PC-9 (cell line): ENCODE measurements at regions not wholly inside any gene's neighbourhood (a gene's known extent, or its start where the extent isn't known, plus 50 kb on each side); places are given as distances from the start of the nearest gene placed in this dataset.

Experiments
- EZH2 ChIP-seq: fragments of 200-600 bp; sonication (generic); IDR thresholded peaks from 2 replicates; pipeline ENCODE4 v1.8.0; 2017; ENCODE audit warnings: antibody characterized with exemption, low read depth
- TF ChIP-seq, protein P1 (sequence below): fragments of 200-600 bp; sonication (generic); conservative IDR thresholded peaks from 2 replicates; pipeline ENCODE4 v1.6.1; 2017; ENCODE audit warnings: mixed run types, antibody characterized with exemption, mild to moderate bottlenecking, moderate library complexity

DNA sequence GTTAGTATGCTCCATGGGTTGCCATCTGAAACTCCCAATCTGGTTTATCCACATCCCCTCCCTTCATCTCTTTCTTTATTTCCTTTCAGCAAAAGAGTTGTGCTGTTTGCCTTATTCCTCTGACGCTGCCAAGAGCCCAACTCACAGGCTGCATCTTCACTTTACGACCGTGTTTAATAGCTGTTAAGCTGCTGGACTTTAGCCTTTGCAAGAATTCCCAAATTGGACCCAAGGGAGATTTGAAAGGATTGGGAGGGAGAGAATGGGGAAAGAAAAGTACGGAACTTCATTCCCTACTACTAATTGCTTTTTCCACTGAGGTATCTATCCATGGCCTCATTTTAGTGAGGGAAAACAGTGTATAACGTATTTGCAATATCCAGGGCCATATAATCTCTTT is 263.4 kb upstream of the MEIS1 start:
- TF ChIP-seq, protein P1, sequence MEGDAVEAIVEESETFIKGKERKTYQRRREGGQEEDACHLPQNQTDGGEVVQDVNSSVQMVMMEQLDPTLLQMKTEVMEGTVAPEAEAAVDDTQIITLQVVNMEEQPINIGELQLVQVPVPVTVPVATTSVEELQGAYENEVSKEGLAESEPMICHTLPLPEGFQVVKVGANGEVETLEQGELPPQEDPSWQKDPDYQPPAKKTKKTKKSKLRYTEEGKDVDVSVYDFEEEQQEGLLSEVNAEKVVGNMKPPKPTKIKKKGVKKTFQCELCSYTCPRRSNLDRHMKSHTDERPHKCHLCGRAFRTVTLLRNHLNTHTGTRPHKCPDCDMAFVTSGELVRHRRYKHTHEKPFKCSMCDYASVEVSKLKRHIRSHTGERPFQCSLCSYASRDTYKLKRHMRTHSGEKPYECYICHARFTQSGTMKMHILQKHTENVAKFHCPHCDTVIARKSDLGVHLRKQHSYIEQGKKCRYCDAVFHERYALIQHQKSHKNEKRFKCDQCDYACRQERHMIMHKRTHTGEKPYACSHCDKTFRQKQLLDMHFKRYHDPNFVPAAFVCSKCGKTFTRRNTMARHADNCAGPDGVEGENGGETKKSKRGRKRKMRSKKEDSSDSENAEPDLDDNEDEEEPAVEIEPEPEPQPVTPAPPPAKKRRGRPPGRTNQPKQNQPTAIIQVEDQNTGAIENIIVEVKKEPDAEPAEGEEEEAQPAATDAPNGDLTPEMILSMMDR = no peak
- TF ChIP-seq EZH2 = no peak
